Mesodermal cell (in vitro differentiated cells): ENCODE measurements at regions not wholly inside any gene's neighbourhood (a gene's known extent, or its start where the extent isn't known, plus 50 kb on each side); places are given as distances from the start of the nearest gene placed in this dataset.

Experiments used
- H3K27ac ChIP-seq: 2 replicates; pipeline ENCODE4 v1.7.0; 2013; ENCODE audit warnings: mild to moderate bottlenecking, low read depth, low read length, moderate library complexity; ENCODE audit not compliant: severe bottlenecking
- H3K36me3 ChIP-seq: 2 replicates; pipeline ENCODE4 v1.7.1; 2013; ENCODE audit warnings: mild to moderate bottlenecking, low read length, moderate library complexity; ENCODE audit not compliant: control insufficient read depth, insufficient read depth
- H3K4me1 ChIP-seq: one replicate; pipeline ENCODE4 v1.7.1; 2013; ENCODE audit warnings: mild to moderate bottlenecking, low read length; ENCODE audit not compliant: insufficient read depth, control insufficient read depth, poor library complexity, severe bottlenecking
- H3K4me3 ChIP-seq: 2 replicates; pipeline ENCODE4 v1.7.0; 2013; ENCODE audit warnings: low read length, control low read depth, mild to moderate bottlenecking; ENCODE audit not compliant: insufficient read depth, poor library complexity, severe bottlenecking; ENCODE audit errors: extremely low read depth
- H3K9me3 ChIP-seq: 2 replicates; pipeline ENCODE4 v1.7.1; 2013; ENCODE audit warnings: mild to moderate bottlenecking, low read length, moderate library complexity; ENCODE audit not compliant: control insufficient read depth
- WGBS, 2 experiments: methylation state at CpG; one replicate each; pipeline ENCODE4 v1.1.5; 2013; ENCODE audit warnings: missing lambda C conversion rate in 2 of 2; ENCODE audit not compliant: insufficient coverage in 2 of 2; 5-methylcytosine and 5-hydroxymethylcytosine counted together

GRCh38 chr10:88039496-88040200 is 176.2 kb downstream of the PTEN start:
- no peak overlapping the region for H3K27ac ChIP-seq
- H3K4me3 ChIP-seq, result no peak overlapping the region
- 95 to 100% methylated on average over 3 to 5 of the region's 6 CpGs for WGBS, 2 experiments
- H3K4me1 ChIP-seq, result peaks cover 14% of the 10 kb centered on the region
- H3K9me3 ChIP-seq, result no peaks in the 10 kb centered on the region
- no peaks in the 10 kb centered on the region for H3K36me3 ChIP-seq

DNA sequence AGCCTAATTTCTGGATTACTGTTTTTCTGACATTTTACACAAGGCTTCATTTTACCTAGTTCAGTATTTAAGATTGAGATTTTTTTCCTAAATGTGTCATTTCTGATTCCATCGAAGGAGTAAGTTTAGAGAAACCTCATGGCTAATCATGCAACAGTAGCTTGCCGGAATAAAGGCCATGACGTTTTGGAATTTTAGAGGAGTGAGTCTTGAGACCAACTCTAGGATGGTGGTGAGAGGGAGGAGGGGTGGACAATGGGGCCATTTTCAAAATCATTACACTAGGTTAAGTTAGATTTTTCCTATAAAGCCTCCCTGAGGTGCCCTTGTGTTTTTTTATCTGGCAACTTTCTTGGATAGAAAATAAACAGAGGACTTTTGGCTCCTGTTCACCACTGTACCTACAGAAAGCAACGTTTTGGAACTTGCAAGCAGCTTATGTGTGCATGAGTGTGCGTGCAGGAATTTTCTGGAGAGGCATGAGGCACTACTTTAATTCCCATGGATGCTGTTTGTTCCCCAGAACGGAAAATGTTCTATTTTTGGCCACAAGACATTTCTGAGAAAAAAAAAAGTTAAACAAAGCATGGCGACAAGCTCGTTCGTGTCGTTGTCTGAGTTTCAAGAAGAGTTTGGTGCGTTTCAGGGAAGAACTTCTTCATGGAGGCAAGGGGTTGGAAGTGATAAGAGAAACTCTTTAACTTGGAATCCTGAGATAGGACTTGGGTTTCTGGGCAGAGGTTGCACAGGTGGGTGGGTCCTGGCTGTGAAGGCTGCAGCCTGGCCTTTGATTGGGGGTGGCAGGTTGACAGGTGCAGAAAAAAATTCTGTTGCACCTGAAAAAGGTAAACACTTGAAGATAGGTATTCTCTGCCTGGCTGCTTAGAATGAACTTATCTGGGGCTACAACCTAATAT is 178.1 kb downstream of the PTEN start:
- H3K36me3 ChIP-seq, result no peaks in the 10 kb centered on the region
- H3K9me3 ChIP-seq, result no peaks in the 10 kb centered on the region
- H3K27ac ChIP-seq, result no peak overlapping the region
- peaks cover 19% of the 10 kb centered on the region for H3K4me1 ChIP-seq
- H3K4me3 ChIP-seq, result no peak overlapping the region
- WGBS, 2 experiments, result 91 to 93% methylated on average over 11 of the region's 11 CpGs

- H3K4me3 ChIP-seq, result no peak overlapping the region
- peaks cover 19% of the 10 kb centered on the region for H3K4me1 ChIP-seq
- H3K36me3 ChIP-seq, result no peaks in the 10 kb centered on the region
- H3K9me3 ChIP-seq, result no peaks in the 10 kb centered on the region
- WGBS, 2 experiments, result 82 to 89% methylated on average over 16 to 17 of the region's 19 CpGs
- no peak overlapping the region for H3K27ac ChIP-seq
Observed at GRCh38 chr10:88042160-88043100, 179.0 kb downstream of the PTEN start.

DNA sequence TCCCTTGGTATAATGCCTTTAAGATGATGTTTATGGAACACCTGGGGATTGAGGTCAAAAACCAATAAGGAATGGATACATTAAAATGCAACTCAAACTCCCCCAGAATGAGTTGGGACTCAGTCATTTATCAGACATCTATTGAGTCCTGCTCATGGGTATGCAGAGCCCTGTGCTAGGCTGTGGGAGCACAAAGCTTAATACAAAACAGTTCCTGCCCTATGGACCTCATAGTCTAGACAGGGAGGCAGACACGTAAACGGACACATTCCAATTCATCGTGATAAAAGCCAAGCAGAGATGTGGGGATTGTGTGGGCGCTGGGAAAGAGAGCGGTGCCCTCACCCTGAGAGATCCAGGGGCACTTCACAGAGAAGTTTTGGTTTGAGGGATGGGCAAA is 181.7 kb downstream of the PTEN start:
- Histone ChIP-seq H3K4me3 (no peak overlapping the region), H3K4me1 (peaks cover 19% of the 10 kb centered on the region), H3K36me3 (no peaks in the 10 kb centered on the region), H3K9me3 (no peaks in the 10 kb centered on the region), H3K27ac (no peak overlapping the region)
- 91 to 98% methylated on average over 5 of the region's 5 CpGs for WGBS, 2 experiments

GRCh38 chr10:88045656-88046415 is 182.4 kb downstream of the PTEN start:
- H3K9me3 ChIP-seq, result no peaks in the 10 kb centered on the region
- peaks cover 19% of the 10 kb centered on the region for H3K4me1 ChIP-seq
- H3K4me3 ChIP-seq, result no peak overlapping the region
- no peak overlapping the region for H3K27ac ChIP-seq
- WGBS, 2 experiments, result 98 to 100% methylated on average over 1 to 4 of the region's 5 CpGs
- no peaks in the 10 kb centered on the region for H3K36me3 ChIP-seq

- H3K27ac ChIP-seq, result no peak overlapping the region
- H3K36me3 ChIP-seq, result no peaks in the 10 kb centered on the region
- H3K4me1 ChIP-seq, result peaks cover 6% of the 10 kb centered on the region
- no peaks in the 10 kb centered on the region for H3K9me3 ChIP-seq
- H3K4me3 ChIP-seq, result no peak overlapping the region
Observed at GRCh38 chr10:88047579-88047978, 184.2 kb downstream of the PTEN start.

GRCh38 chr10:88048312-88048711 is 184.9 kb downstream of the PTEN start:
- no peaks in the 10 kb centered on the region for H3K36me3 ChIP-seq
- peaks cover 5% of the 10 kb centered on the region for H3K4me1 ChIP-seq
- no peaks in the 10 kb centered on the region for H3K9me3 ChIP-seq
- whole genome bisulfite sequencing, 2 experiments, result no CpG with 5 or more reads among the region's 1 CpG
- H3K27ac ChIP-seq, result no peak overlapping the region
- no peak overlapping the region for H3K4me3 ChIP-seq

DNA sequence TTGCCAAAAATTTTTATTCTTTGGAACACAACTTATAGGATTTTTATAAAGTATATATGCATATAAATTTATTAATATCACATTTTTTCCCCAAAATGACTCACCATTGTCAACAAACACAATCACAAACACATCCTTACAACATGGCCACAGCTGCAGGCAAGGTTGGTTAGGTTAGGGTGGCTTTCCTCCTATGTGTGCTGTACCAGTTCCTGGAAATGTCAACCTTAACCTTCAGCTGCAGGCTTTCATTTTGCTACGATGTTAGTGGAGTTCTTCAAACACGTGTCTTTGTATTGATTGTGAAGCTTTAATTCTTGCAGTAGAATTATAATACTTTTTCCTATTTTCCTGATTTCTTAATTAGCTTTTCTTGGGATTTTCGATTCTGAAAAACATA is 185.8 kb downstream of the PTEN start:
- Histone ChIP-seq H3K4me3 (no peak overlapping the region), H3K36me3 (no peaks in the 10 kb centered on the region), H3K9me3 (no peaks in the 10 kb centered on the region), H3K27ac (no peak overlapping the region), H3K4me1 (peaks cover 5% of the 10 kb centered on the region)
- WGBS, 2 experiments, result no CpG with 5 or more reads among the region's 3 CpGs

DNA sequence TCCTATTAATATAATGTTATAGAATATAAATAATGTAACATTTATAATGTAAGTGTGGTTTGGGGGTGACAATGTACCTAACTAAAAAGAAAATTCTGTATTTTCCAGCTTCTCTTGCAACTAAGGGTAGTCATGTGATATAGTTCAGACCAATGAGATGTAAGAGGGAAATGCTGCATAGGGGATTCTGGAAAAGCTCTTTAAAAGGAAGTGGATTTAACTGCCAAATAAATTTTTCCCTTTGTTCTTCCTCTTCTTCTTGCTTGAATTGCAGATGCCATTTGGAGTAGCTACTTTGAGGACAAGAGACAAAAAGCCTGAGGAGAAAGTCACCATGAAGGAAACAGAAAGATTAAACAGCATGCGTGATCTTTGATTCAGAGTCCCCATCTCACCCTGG is 194.3 kb downstream of the PTEN start:
- Histone ChIP-seq H3K9me3 (no peaks in the 10 kb centered on the region), H3K4me1 (peaks cover 12% of the 10 kb centered on the region)
- no CpG with 5 or more reads among the region's 1 CpG for WGBS, 2 experiments

DNA sequence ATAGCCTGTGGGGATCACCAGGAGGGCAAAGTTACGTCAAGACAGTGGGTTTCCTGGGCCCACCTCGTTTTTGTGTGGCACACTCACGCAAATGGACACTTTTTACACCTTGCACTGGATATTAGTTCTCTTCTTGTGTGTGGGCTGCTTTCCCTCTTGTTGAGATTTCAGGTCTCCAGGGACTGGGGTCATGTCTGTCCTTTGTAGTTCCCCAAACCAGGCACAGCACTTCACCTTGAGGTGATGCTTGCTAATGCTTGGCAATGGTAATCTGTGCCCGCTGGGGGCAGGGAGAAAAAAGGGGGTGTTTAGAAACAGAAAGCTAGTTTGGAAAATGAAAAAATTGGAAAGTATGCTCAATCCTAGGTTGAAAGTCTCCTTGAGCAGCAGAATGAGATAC is 195.3 kb downstream of the PTEN start:
- Histone ChIP-seq H3K27ac (no peak overlapping the region), H3K4me3 (no peak overlapping the region), H3K4me1 (peaks cover 22% of the 10 kb centered on the region), H3K9me3 (no peaks in the 10 kb centered on the region), H3K36me3 (no peaks in the 10 kb centered on the region)
- 100% methylated on average over 2 to 3 of the region's 4 CpGs for WGBS, 2 experiments

More for the DNA sequence above, 194.3 kb downstream of the PTEN start:
- Histone ChIP-seq H3K36me3 (no peaks in the 10 kb centered on the region), H3K4me3 (no peak overlapping the region), H3K27ac (no peak overlapping the region)
